ENCODE measurements at regions not wholly inside any gene's neighbourhood (a gene's known extent, or its start where the extent isn't known, plus 50 kb on each side); places are given as distances from the start of the nearest gene placed in this dataset.
"Not testable (repeated sequence)": the region's sequence is repeated elsewhere in the genome, so short reads cannot be mapped to it uniquely, and the experiment has no call there.

GRCh38 chr1:146396242-146396641 is 167.4 kb upstream of the NOTCH2NLA start:
- not testable (repeated sequence) for TF ChIP-seq CTCF, POLR2A (IDR thresholded peaks at IDR 0.05)
